ENCODE measurements at regions not wholly inside any gene's neighbourhood (a gene's known extent, or its start where the extent isn't known, plus 50 kb on each side); places are given as distances from the start of the nearest gene placed in this dataset.

- H3K4me1 ChIP-seq (ENCODE audit: low read length) = no peaks in the 10 kb centered on the region
- H2AFZ ChIP-seq (ENCODE audit: low read depth, low read length) = no peak overlapping the region
- H3K9me3 ChIP-seq (ENCODE audit: insufficient read depth, low read length) = no peaks in the 10 kb centered on the region
- H4K20me1 ChIP-seq (ENCODE audit: insufficient read depth, low read length) = no peaks in the 10 kb centered on the region
- no peak overlapping the region for H3K4me2 ChIP-seq (ENCODE audit: low read length)
- H3K36me3 ChIP-seq (replicated peaks; ENCODE audit: low read depth, low read length) = no peaks in the 10 kb centered on the region
- no peak overlapping the region for H3K9ac ChIP-seq (ENCODE audit: low read length)
- TF ChIP-seq CTCF (IDR thresholded peaks at IDR 0.05; ENCODE audit: low read depth, low read length) (no peak), EZH2phosphoT487 (IDR thresholded peaks at IDR 0.05; ENCODE audit: low read depth) (no peak)
- no peaks in the 10 kb centered on the region for H3K79me2 ChIP-seq (ENCODE audit: low read length)
- H3K4me3 ChIP-seq (ENCODE audit: low read length) = no peak overlapping the region
- no peak overlapping the region for H3K27ac ChIP-seq (ENCODE audit: low read length)
- H3K27me3 ChIP-seq (ENCODE audit: low read depth, low read length) = no peaks in the 10 kb centered on the region
Observed at GRCh38 chr5:105460721-105461120, 1898.1 kb upstream of the NUDT12 start.

- no peaks in the 10 kb centered on the region for H3K79me2 ChIP-seq (ENCODE audit: low read length)
- no peaks in the 10 kb centered on the region for H3K27me3 ChIP-seq (ENCODE audit: low read depth, low read length)
- no peaks in the 10 kb centered on the region for H3K36me3 ChIP-seq (replicated peaks; ENCODE audit: low read depth, low read length)
- no peak overlapping the region for H3K27ac ChIP-seq (ENCODE audit: low read length)
- no peaks in the 10 kb centered on the region for H3K9me3 ChIP-seq (ENCODE audit: insufficient read depth, low read length)
- no peak overlapping the region for H2AFZ ChIP-seq (ENCODE audit: low read depth, low read length)
- no peak overlapping the region for H3K4me2 ChIP-seq (ENCODE audit: low read length)
- TF ChIP-seq CTCF (IDR thresholded peaks at IDR 0.05; ENCODE audit: low read depth, low read length) = no peak
- no peak for TF ChIP-seq EZH2phosphoT487 (IDR thresholded peaks at IDR 0.05; ENCODE audit: low read depth)
- no peak overlapping the region for H3K9ac ChIP-seq (ENCODE audit: low read length)
- no peaks in the 10 kb centered on the region for H4K20me1 ChIP-seq (ENCODE audit: insufficient read depth, low read length)
- H3K4me3 ChIP-seq (ENCODE audit: low read length) = no peak overlapping the region
- no peaks in the 10 kb centered on the region for H3K4me1 ChIP-seq (ENCODE audit: low read length)
Observed at GRCh38 chr5:105453216-105453807, 1890.7 kb upstream of the NUDT12 start.

- H4K20me1 ChIP-seq (ENCODE audit: insufficient read depth, low read length) = no peaks in the 10 kb centered on the region
- H3K4me3 ChIP-seq (ENCODE audit: low read length) = no peak overlapping the region
Observed at GRCh38 chr5:105448271-105448670, 1885.7 kb upstream of the NUDT12 start.

GRCh38 chr5:105430516-105430915, 1867.9 kb upstream of the NUDT12 start:
- Histone ChIP-seq H3K27ac (ENCODE audit: low read length) (no peak overlapping the region), H4K20me1 (ENCODE audit: insufficient read depth, low read length) (no peaks in the 10 kb centered on the region), H3K9me3 (ENCODE audit: insufficient read depth, low read length) (no peaks in the 10 kb centered on the region), H3K27me3 (ENCODE audit: low read depth, low read length) (no peaks in the 10 kb centered on the region), H2AFZ (ENCODE audit: low read depth, low read length) (no peak overlapping the region), H3K9ac (ENCODE audit: low read length) (no peak overlapping the region), H3K79me2 (ENCODE audit: low read length) (no peaks in the 10 kb centered on the region), H3K4me3 (ENCODE audit: low read length) (no peak overlapping the region), H3K36me3 (replicated peaks; ENCODE audit: low read depth, low read length) (no peaks in the 10 kb centered on the region), H3K4me2 (ENCODE audit: low read length) (no peak overlapping the region), H3K4me1 (ENCODE audit: low read length) (no peaks in the 10 kb centered on the region)
- TF ChIP-seq CTCF (IDR thresholded peaks at IDR 0.05; ENCODE audit: low read depth, low read length) (no peak), EZH2phosphoT487 (IDR thresholded peaks at IDR 0.05; ENCODE audit: low read depth) (no peak)

More at GRCh38 chr5:105448271-105448670, 1885.7 kb upstream of the NUDT12 start:
- H3K9me3 ChIP-seq (ENCODE audit: insufficient read depth, low read length) = no peaks in the 10 kb centered on the region
- no peak overlapping the region for H3K9ac ChIP-seq (ENCODE audit: low read length)
- no peaks in the 10 kb centered on the region for H3K4me1 ChIP-seq (ENCODE audit: low read length)
- no peaks in the 10 kb centered on the region for H3K36me3 ChIP-seq (replicated peaks; ENCODE audit: low read depth, low read length)
- no peaks in the 10 kb centered on the region for H3K79me2 ChIP-seq (ENCODE audit: low read length)
- TF ChIP-seq EZH2phosphoT487 (IDR thresholded peaks at IDR 0.05; ENCODE audit: low read depth) = no peak
- TF ChIP-seq CTCF (IDR thresholded peaks at IDR 0.05; ENCODE audit: low read depth, low read length) = no peak
- H3K4me2 ChIP-seq (ENCODE audit: low read length) = no peak overlapping the region
- H3K27me3 ChIP-seq (ENCODE audit: low read depth, low read length) = no peaks in the 10 kb centered on the region
- H3K27ac ChIP-seq (ENCODE audit: low read length) = no peak overlapping the region
- H2AFZ ChIP-seq (ENCODE audit: low read depth, low read length) = no peak overlapping the region
